ENCODE measurements at regions not wholly inside any gene's neighbourhood (a gene's known extent, or its start where the extent isn't known, plus 50 kb on each side); places are given as distances from the start of the nearest gene placed in this dataset.

DNA sequence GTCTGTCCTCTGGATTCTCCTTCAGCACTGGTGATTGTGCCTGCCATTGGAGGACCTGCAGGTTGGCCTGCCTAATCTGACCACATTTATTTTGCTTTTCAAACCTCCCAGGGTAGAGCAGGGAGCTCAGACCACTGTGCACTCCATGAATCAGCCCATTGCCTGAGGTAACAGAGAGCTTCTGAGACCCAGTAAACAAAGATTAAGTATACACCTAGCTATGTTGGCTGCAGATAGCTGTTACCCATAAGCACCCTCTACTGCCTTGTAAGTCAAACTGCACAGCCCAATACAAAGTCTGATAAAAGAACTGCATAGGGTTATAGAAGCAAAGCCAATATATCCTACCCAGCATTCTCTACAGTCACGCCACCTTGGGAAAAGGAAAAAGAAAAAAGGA lies 338.7 kb downstream of the HTR1B start:
- Histone ChIP-seq H3K4me1 (ENCODE audit: insufficient read depth, low read length, poor library complexity, severe bottlenecking) (no peaks in the 10 kb centered on the region), H3K9me2 (replicated peaks; ENCODE audit: low read depth, low read length) (no peaks in the 10 kb centered on the region), H3K27me3 (ENCODE audit: insufficient read depth, low read length, poor library complexity, severe bottlenecking) (no peaks in the 10 kb centered on the region), H3K79me2 (ENCODE audit: insufficient read depth, low read length) (no peaks in the 10 kb centered on the region), H4K20me1 (ENCODE audit: insufficient read depth, low read length, poor library complexity, severe bottlenecking) (no peaks in the 10 kb centered on the region), H3F3A (ENCODE audit: low read depth) (no peaks in the 10 kb centered on the region), H3K4me2 (ENCODE audit: low read depth, low read length, poor library complexity, severe bottlenecking) (no peak overlapping the region), H3K4me3 (ENCODE audit: low read length, poor library complexity, severe bottlenecking) (no peak overlapping the region), H3K9ac (ENCODE audit: low read depth, low read length, poor library complexity, severe bottlenecking) (no peak overlapping the region), H3K9me3 (ENCODE audit: insufficient read depth, low read depth, low read length) (no peaks in the 10 kb centered on the region), H2AFZ (ENCODE audit: low read length) (no peak overlapping the region), H3K36me3 (ENCODE audit: insufficient read depth, low read length) (no peaks in the 10 kb centered on the region)
- TF ChIP-seq, protein P1, sequence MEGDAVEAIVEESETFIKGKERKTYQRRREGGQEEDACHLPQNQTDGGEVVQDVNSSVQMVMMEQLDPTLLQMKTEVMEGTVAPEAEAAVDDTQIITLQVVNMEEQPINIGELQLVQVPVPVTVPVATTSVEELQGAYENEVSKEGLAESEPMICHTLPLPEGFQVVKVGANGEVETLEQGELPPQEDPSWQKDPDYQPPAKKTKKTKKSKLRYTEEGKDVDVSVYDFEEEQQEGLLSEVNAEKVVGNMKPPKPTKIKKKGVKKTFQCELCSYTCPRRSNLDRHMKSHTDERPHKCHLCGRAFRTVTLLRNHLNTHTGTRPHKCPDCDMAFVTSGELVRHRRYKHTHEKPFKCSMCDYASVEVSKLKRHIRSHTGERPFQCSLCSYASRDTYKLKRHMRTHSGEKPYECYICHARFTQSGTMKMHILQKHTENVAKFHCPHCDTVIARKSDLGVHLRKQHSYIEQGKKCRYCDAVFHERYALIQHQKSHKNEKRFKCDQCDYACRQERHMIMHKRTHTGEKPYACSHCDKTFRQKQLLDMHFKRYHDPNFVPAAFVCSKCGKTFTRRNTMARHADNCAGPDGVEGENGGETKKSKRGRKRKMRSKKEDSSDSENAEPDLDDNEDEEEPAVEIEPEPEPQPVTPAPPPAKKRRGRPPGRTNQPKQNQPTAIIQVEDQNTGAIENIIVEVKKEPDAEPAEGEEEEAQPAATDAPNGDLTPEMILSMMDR (conservative IDR thresholded peaks at IDR 0.05; ENCODE audit: low read length): no peak
- TF ChIP-seq EZH2phosphoT487 (IDR thresholded peaks at IDR 0.05; ENCODE audit: borderline replicate concordance): no peak

- no peaks in the 10 kb centered on the region for H3K79me2 ChIP-seq (ENCODE audit: insufficient read depth, low read length)
- no peak overlapping the region for H3K9ac ChIP-seq (ENCODE audit: low read depth, low read length, poor library complexity, severe bottlenecking)
- no peaks in the 10 kb centered on the region for H3K9me2 ChIP-seq (replicated peaks; ENCODE audit: low read depth, low read length)
- no peak overlapping the region for H3K4me3 ChIP-seq (ENCODE audit: low read length, poor library complexity, severe bottlenecking)
- no peak overlapping the region for H2AFZ ChIP-seq (ENCODE audit: low read length)
- no peak overlapping the region for H3K4me2 ChIP-seq (ENCODE audit: low read depth, low read length, poor library complexity, severe bottlenecking)
- no peaks in the 10 kb centered on the region for H3K27me3 ChIP-seq (ENCODE audit: insufficient read depth, low read length, poor library complexity, severe bottlenecking)
- no peaks in the 10 kb centered on the region for H3F3A ChIP-seq (ENCODE audit: low read depth)
- TF ChIP-seq, protein P1 (conservative IDR thresholded peaks at IDR 0.05; ENCODE audit: low read length): no peak
- TF ChIP-seq EZH2phosphoT487 (IDR thresholded peaks at IDR 0.05; ENCODE audit: borderline replicate concordance): no peak
- no peaks in the 10 kb centered on the region for H4K20me1 ChIP-seq (ENCODE audit: insufficient read depth, low read length, poor library complexity, severe bottlenecking)
- no peaks in the 10 kb centered on the region for H3K4me1 ChIP-seq (ENCODE audit: insufficient read depth, low read length, poor library complexity, severe bottlenecking)
- no peaks in the 10 kb centered on the region for H3K36me3 ChIP-seq (ENCODE audit: insufficient read depth, low read length)
- H3K9me3 ChIP-seq (ENCODE audit: insufficient read depth, low read depth, low read length): no peaks in the 10 kb centered on the region
These were observed 339.8 kb downstream of the HTR1B start for GRCh38 chr6:77123527-77123926.

GRCh38 chr6:77106992-77107391 lies 356.3 kb downstream of the HTR1B start:
- Histone ChIP-seq H3K4me1 (ENCODE audit: insufficient read depth, low read length, poor library complexity, severe bottlenecking) (no peaks in the 10 kb centered on the region), H3K27me3 (ENCODE audit: insufficient read depth, low read length, poor library complexity, severe bottlenecking) (no peaks in the 10 kb centered on the region), H2AFZ (ENCODE audit: low read length) (no peak overlapping the region), H3K36me3 (ENCODE audit: insufficient read depth, low read length) (no peaks in the 10 kb centered on the region), H3F3A (ENCODE audit: low read depth) (no peaks in the 10 kb centered on the region), H3K9ac (ENCODE audit: low read depth, low read length, poor library complexity, severe bottlenecking) (no peak overlapping the region), H3K9me2 (replicated peaks; ENCODE audit: low read depth, low read length) (no peaks in the 10 kb centered on the region), H3K4me2 (ENCODE audit: low read depth, low read length, poor library complexity, severe bottlenecking) (no peak overlapping the region), H3K79me2 (ENCODE audit: insufficient read depth, low read length) (no peaks in the 10 kb centered on the region), H3K9me3 (ENCODE audit: insufficient read depth, low read depth, low read length) (no peaks in the 10 kb centered on the region), H4K20me1 (ENCODE audit: insufficient read depth, low read length, poor library complexity, severe bottlenecking) (no peaks in the 10 kb centered on the region), H3K4me3 (ENCODE audit: low read length, poor library complexity, severe bottlenecking) (no peak overlapping the region)
- TF ChIP-seq EZH2phosphoT487 (IDR thresholded peaks at IDR 0.05; ENCODE audit: borderline replicate concordance): no peak
- TF ChIP-seq, protein P1 (conservative IDR thresholded peaks at IDR 0.05; ENCODE audit: low read length): no peak
